ENCODE measurements at regions not wholly inside any gene's neighbourhood (a gene's known extent, or its start where the extent isn't known, plus 50 kb on each side); places are given as distances from the start of the nearest gene placed in this dataset.

GRCh38 chr2:173441222-173441621 lies 86.5 kb downstream of the CDCA7 start:
- TF ChIP-seq POLR2A (IDR thresholded peaks at IDR 0.05; ENCODE audit: extremely low read depth, insufficient read length) (no peak), CTCF (IDR thresholded peaks at IDR 0.05; ENCODE audit: low read depth, low read length) (no peak)

Data from NB4 (cell line).